Myocyte (in vitro differentiated cells): ENCODE measurements at regions not wholly inside any gene's neighbourhood (a gene's known extent, or its start where the extent isn't known, plus 50 kb on each side); places are given as distances from the start of the nearest gene placed in this dataset.

ENCODE experiments used
- microRNA-seq: library from miRNA; unstranded; fragments of <30 nt; microRNA quantifications from one replicate; pipeline ENCODE4, GENCODE V29; 2016

Small RNAs in the stretch of these regions (microRNA-seq; reads per million reads assigned to microRNA genes)
- 860 reads per million, percentile 80 among the genes with 10 or more reads in this experiment for gene MIR138-1
